HL-60 (cell line): ENCODE measurements at regions not wholly inside any gene's neighbourhood (a gene's known extent, or its start where the extent isn't known, plus 50 kb on each side); places are given as distances from the start of the nearest gene placed in this dataset.

Source experiments
- DNase-seq, 2 experiments: peaks; one replicate each; pipeline ENCODE4 v3.0.0-alpha.2; 2010 to 2020; ENCODE audit warnings: low read depth in 1 of 2, low spot score in 1 of 2
- H3K27ac ChIP-seq: fragments of 250-450 bp; sonication (Bioruptor Pico); replicated peaks from 2 replicates; pipeline ENCODE4 v1.5.1; 2020; ENCODE audit warnings: mild to moderate bottlenecking, moderate library complexity
- H3K27me3 ChIP-seq: fragments of 250-450 bp; sonication (Bioruptor Pico); 2 replicates; pipeline ENCODE4 v1.5.1; 2021; ENCODE audit warnings: mild to moderate bottlenecking, moderate library complexity; ENCODE audit not compliant: insufficient read depth, poor library complexity, severe bottlenecking
- H3K4me3 ChIP-seq: replicated peaks from 2 replicates; pipeline ENCODE4 v1.5.1; 2011; ENCODE audit warnings: mild to moderate bottlenecking, control low read depth, low read length; ENCODE audit not compliant: insufficient read depth
- CTCF ChIP-seq: IDR thresholded peaks from one replicate; pipeline ENCODE4 v1.5.1; 2011; ENCODE audit warnings: low read length, control low read depth, inconsistent platforms; ENCODE audit not compliant: insufficient read depth
- GABPA ChIP-seq: IDR thresholded peaks from 2 replicates; pipeline ENCODE4 v1.6.1; 2012; ENCODE audit warnings: low read depth
- POLR2AphosphoS5 ChIP-seq: IDR thresholded peaks from 2 replicates; pipeline ENCODE4 v1.6.1; 2012; ENCODE audit warnings: low read depth
- REST ChIP-seq: IDR thresholded peaks from 2 replicates; pipeline ENCODE4 v1.6.1; 2012; ENCODE audit warnings: low read depth; ENCODE audit not compliant: insufficient replicate concordance
- SPI1 ChIP-seq: IDR thresholded peaks from 2 replicates; pipeline ENCODE4 v1.6.1; 2012; ENCODE audit warnings: low read depth, mild to moderate bottlenecking, borderline replicate concordance

GRCh38 chr5:164727012-164727411, 1221.6 kb downstream of the MAT2B start:
- no peak for DNase-seq
- TF ChIP-seq SPI1 (no peak), REST (no peak), CTCF (no peak), POLR2AphosphoS5 (no peak), GABPA (no peak)
- Histone ChIP-seq H3K27ac (no peak overlapping the region), H3K4me3 (no peak overlapping the region), H3K27me3 (no peaks in the 10 kb centered on the region)

GRCh38 chr5:164728733-164729132, 1223.3 kb downstream of the MAT2B start:
- Histone ChIP-seq H3K4me3 (no peak overlapping the region), H3K27me3 (no peaks in the 10 kb centered on the region), H3K27ac (no peak overlapping the region)
- no peak for DNase-seq
- TF ChIP-seq REST (no peak), CTCF (no peak), POLR2AphosphoS5 (no peak), SPI1 (no peak), GABPA (no peak)

- H3K4me3 ChIP-seq: no peak overlapping the region
- no peak for DNase-seq
- no peaks in the 10 kb centered on the region for H3K27me3 ChIP-seq
- TF ChIP-seq REST: no peak
- no peak for TF ChIP-seq SPI1
- no peak for TF ChIP-seq GABPA
- TF ChIP-seq CTCF: no peak
- TF ChIP-seq POLR2AphosphoS5: no peak
- no peak overlapping the region for H3K27ac ChIP-seq
These were observed 1229.9 kb downstream of the MAT2B start for GRCh38 chr5:164735334-164735733.
